ENCODE measurements at regions not wholly inside any gene's neighbourhood (a gene's known extent, or its start where the extent isn't known, plus 50 kb on each side); places are given as distances from the start of the nearest gene placed in this dataset.
"Not testable (repeated sequence)": the region's sequence is repeated elsewhere in the genome, so short reads cannot be mapped to it uniquely, and the experiment has no call there.

DNA sequence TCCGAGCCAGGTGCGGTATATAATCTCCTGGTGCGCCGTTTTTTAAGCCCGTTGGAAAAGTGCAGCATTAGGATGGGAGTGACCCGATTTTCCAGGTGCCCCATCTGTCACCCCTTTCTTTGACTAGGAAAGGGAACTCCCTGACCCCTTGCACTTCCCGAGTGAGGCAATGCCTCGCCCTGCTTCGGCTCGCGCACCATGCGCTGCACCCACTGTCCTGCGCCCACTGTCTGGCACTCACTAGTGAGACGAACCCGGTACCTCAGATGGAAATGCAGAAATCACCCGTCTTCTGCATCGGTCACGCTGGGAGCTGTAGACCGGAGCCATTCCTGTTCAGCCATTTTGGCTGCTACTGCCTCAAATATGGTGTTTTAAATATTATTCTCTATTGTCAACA, 198.0 kb downstream of the MEIS1 start:
- not testable (repeated sequence) for H3K36me3 ChIP-seq (ENCODE audit: control insufficient read depth, low read length); H4K20me1 ChIP-seq (ENCODE audit: control insufficient read depth, insufficient read depth, low read depth, low read length); H3K27me3 ChIP-seq (ENCODE audit: control insufficient read depth, low read length); H3K27ac ChIP-seq (ENCODE audit: low read depth, low read length); H3K4me3 ChIP-seq (ENCODE audit: low read length); H3K4me2 ChIP-seq (ENCODE audit: low read length); H3K9me3 ChIP-seq (ENCODE audit: control insufficient read depth, insufficient read depth, low read length); H3F3A ChIP-seq (ENCODE audit: control insufficient read depth, insufficient read depth); H3K79me2 ChIP-seq (ENCODE audit: control insufficient read depth, low read length); H3K9me2 ChIP-seq (replicated peaks; ENCODE audit: control insufficient read depth, low read length); H3K4me1 ChIP-seq (ENCODE audit: control insufficient read depth, low read length)

DNA sequence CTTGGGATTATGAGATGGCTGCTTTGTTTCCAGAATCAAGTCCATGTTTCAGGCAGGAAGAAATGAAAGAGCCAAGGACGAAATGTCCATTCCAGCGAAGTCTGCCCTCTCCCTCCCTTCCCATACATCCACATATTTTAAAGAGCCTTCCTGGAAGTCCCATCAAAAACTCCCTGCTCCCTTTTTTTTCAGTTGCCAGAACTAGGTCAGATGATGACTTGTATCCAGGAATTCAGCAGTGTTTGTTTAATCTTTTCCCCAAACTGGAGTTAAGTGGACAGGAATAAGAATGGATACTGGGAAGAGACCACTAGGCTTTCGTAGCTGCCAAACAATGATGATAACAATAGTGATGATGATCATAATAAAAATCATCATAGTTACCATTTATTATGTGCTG, 198.7 kb downstream of the MEIS1 start:
- Histone ChIP-seq H3K4me3 (ENCODE audit: low read length) (no peak overlapping the region), H3K79me2 (ENCODE audit: control insufficient read depth, low read length) (no peaks in the 10 kb centered on the region), H3K4me2 (ENCODE audit: low read length) (no peak overlapping the region), H3K27me3 (ENCODE audit: control insufficient read depth, low read length) (no peaks in the 10 kb centered on the region), H4K20me1 (ENCODE audit: control insufficient read depth, insufficient read depth, low read depth, low read length) (no peaks in the 10 kb centered on the region), H3K9me3 (ENCODE audit: control insufficient read depth, insufficient read depth, low read length) (no peaks in the 10 kb centered on the region), H3K9me2 (replicated peaks; ENCODE audit: control insufficient read depth, low read length) (no peaks in the 10 kb centered on the region), H3F3A (ENCODE audit: control insufficient read depth, insufficient read depth) (no peaks in the 10 kb centered on the region), H3K36me3 (ENCODE audit: control insufficient read depth, low read length) (no peaks in the 10 kb centered on the region), H3K4me1 (ENCODE audit: control insufficient read depth, low read length) (no peaks in the 10 kb centered on the region), H3K27ac (ENCODE audit: low read depth, low read length) (no peak overlapping the region)
- TF ChIP-seq, protein P1, sequence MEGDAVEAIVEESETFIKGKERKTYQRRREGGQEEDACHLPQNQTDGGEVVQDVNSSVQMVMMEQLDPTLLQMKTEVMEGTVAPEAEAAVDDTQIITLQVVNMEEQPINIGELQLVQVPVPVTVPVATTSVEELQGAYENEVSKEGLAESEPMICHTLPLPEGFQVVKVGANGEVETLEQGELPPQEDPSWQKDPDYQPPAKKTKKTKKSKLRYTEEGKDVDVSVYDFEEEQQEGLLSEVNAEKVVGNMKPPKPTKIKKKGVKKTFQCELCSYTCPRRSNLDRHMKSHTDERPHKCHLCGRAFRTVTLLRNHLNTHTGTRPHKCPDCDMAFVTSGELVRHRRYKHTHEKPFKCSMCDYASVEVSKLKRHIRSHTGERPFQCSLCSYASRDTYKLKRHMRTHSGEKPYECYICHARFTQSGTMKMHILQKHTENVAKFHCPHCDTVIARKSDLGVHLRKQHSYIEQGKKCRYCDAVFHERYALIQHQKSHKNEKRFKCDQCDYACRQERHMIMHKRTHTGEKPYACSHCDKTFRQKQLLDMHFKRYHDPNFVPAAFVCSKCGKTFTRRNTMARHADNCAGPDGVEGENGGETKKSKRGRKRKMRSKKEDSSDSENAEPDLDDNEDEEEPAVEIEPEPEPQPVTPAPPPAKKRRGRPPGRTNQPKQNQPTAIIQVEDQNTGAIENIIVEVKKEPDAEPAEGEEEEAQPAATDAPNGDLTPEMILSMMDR (IDR thresholded peaks at IDR 0.05; ENCODE audit: low read depth, low read length, poor library complexity, severe bottlenecking), result no peak
- TF ChIP-seq EZH2phosphoT487 (IDR thresholded peaks at IDR 0.05; ENCODE audit: borderline replicate concordance, low read length), result no peak

DNA sequence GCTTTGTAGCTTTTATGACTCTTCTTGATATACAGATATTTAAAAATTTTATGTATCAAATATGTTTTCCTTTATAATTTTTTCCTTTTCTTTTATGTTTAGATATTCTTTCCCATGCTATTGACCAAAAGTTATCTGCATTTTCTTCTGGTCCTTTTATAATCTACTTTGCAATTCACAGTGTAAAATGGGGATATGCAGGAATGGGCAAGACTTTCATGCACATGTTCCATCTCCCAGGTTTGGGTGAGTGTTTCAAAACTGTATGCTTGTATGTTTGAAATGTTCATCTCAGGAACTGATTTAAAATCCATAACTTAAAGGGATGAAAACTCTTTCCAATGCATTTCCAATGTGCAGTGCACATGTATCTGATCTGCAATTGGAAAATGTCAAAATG, 199.9 kb downstream of the MEIS1 start:
- Histone ChIP-seq H3F3A (ENCODE audit: control insufficient read depth, insufficient read depth) (no peaks in the 10 kb centered on the region), H3K27ac (ENCODE audit: low read depth, low read length) (no peak overlapping the region), H3K27me3 (ENCODE audit: control insufficient read depth, low read length) (no peaks in the 10 kb centered on the region), H3K4me1 (ENCODE audit: control insufficient read depth, low read length) (no peaks in the 10 kb centered on the region), H3K79me2 (ENCODE audit: control insufficient read depth, low read length) (no peaks in the 10 kb centered on the region), H3K4me3 (ENCODE audit: low read length) (no peak overlapping the region), H3K36me3 (ENCODE audit: control insufficient read depth, low read length) (no peaks in the 10 kb centered on the region), H3K4me2 (ENCODE audit: low read length) (no peak overlapping the region), H3K9me2 (replicated peaks; ENCODE audit: control insufficient read depth, low read length) (no peaks in the 10 kb centered on the region), H3K9me3 (ENCODE audit: control insufficient read depth, insufficient read depth, low read length) (no peaks in the 10 kb centered on the region), H4K20me1 (ENCODE audit: control insufficient read depth, insufficient read depth, low read depth, low read length) (no peaks in the 10 kb centered on the region)
- TF ChIP-seq, protein P1 (IDR thresholded peaks at IDR 0.05; ENCODE audit: low read depth, low read length, poor library complexity, severe bottlenecking), result no peak
- no peak for TF ChIP-seq EZH2phosphoT487 (IDR thresholded peaks at IDR 0.05; ENCODE audit: borderline replicate concordance, low read length)

DNA sequence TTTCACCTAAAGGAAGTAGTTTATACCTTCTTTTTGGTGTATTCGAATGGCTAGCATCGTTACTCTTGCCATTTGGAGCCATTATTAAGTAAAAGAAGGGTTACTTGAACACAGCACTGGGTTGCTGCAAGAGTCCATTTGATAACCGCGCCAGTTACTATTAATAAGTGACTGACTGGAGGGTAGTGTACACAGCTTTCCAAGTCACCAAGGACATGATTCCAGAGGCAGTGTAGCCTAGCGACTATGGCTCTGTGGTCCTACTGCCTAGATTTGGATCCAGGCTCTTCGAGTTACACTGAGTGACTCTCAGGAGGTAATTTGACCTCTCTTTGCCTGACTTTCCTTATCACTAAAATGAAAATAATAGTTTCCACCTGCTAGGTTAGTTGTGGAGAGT, 206.8 kb downstream of the MEIS1 start:
- Histone ChIP-seq H3K36me3 (ENCODE audit: control insufficient read depth, low read length) (no peaks in the 10 kb centered on the region), H3K9me2 (replicated peaks; ENCODE audit: control insufficient read depth, low read length) (no peaks in the 10 kb centered on the region), H3F3A (ENCODE audit: control insufficient read depth, insufficient read depth) (no peaks in the 10 kb centered on the region), H3K9me3 (ENCODE audit: control insufficient read depth, insufficient read depth, low read length) (no peaks in the 10 kb centered on the region), H3K27ac (ENCODE audit: low read depth, low read length) (no peak overlapping the region), H4K20me1 (ENCODE audit: control insufficient read depth, insufficient read depth, low read depth, low read length) (no peaks in the 10 kb centered on the region), H3K27me3 (ENCODE audit: control insufficient read depth, low read length) (no peaks in the 10 kb centered on the region), H3K4me2 (ENCODE audit: low read length) (no peak overlapping the region), H3K4me3 (ENCODE audit: low read length) (no peak overlapping the region), H3K79me2 (ENCODE audit: control insufficient read depth, low read length) (no peaks in the 10 kb centered on the region), H3K4me1 (ENCODE audit: control insufficient read depth, low read length) (no peaks in the 10 kb centered on the region)
- TF ChIP-seq, protein P1 (IDR thresholded peaks at IDR 0.05; ENCODE audit: low read depth, low read length, poor library complexity, severe bottlenecking), result no peak
- no peak for TF ChIP-seq EZH2phosphoT487 (IDR thresholded peaks at IDR 0.05; ENCODE audit: borderline replicate concordance, low read length)

DNA sequence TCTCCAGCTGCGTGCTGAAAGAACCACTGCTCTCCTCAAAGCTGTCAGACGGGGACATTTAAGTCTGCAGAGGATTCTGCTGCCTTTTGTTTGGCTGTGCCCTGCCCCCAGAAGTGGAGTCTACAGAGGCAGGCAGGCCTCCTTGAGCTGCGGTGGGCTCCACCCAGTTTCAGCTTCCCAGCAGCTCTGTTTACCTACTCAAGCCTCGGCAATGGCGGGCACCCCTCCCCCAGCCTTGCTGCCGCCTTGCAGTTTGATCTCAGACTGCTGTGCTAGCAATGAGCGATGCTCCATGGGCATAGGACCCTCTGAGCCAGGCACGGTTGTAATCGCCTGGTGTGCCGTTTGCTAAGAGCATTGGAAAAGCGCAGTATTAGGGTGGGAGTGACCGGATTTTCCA, 213.2 kb downstream of the MEIS1 start:
- not testable (repeated sequence) for H3K4me1 ChIP-seq (ENCODE audit: control insufficient read depth, low read length); H3K9me3 ChIP-seq (ENCODE audit: control insufficient read depth, insufficient read depth, low read length); H3K4me2 ChIP-seq (ENCODE audit: low read length); H4K20me1 ChIP-seq (ENCODE audit: control insufficient read depth, insufficient read depth, low read depth, low read length); H3K79me2 ChIP-seq (ENCODE audit: control insufficient read depth, low read length); H3F3A ChIP-seq (ENCODE audit: control insufficient read depth, insufficient read depth); H3K36me3 ChIP-seq (ENCODE audit: control insufficient read depth, low read length); H3K27me3 ChIP-seq (ENCODE audit: control insufficient read depth, low read length); H3K9me2 ChIP-seq (replicated peaks; ENCODE audit: control insufficient read depth, low read length); H3K27ac ChIP-seq (ENCODE audit: low read depth, low read length); H3K4me3 ChIP-seq (ENCODE audit: low read length)
